Common myeloid progenitor, CD34-positive (primary cell): ENCODE measurements at regions not wholly inside any gene's neighbourhood (a gene's known extent, or its start where the extent isn't known, plus 50 kb on each side); places are given as distances from the start of the nearest gene placed in this dataset.
"Not testable (repeated sequence)": the region's sequence is repeated elsewhere in the genome, so short reads cannot be mapped to it uniquely, and the experiment has no call there.

ENCODE experiments used
- CTCF ChIA-PET: fragments of 350-600 bp; sonication (Branson Sonifier 250); formaldehyde crosslinking; loops from one replicate; lab custom pipeline; 2021; ENCODE audit warnings: antibody characterized with exemption; lab: Charles Lee
- POLR2A ChIA-PET: fragments of 350-600 bp; sonication (Branson Sonifier 250); formaldehyde crosslinking; loops from one replicate; lab custom pipeline; 2021; ENCODE audit warnings: antibody characterized with exemption; lab: Charles Lee
- DNase-seq, 3 donors: peaks; one replicate each; pipeline versions ENCODE4 v3.0.0 to v3.0.0-alpha.2; 2013
- H3K27ac ChIP-seq, 2 experiments: 1 replicate in 1 of 2; 2 replicates in 1 of 2; pipeline ENCODE4 v1.7.0; 2013; ENCODE audit warnings: inconsistent platforms in 2 of 2, low read length in 2 of 2, mild to moderate bottlenecking in 2 of 2, low read depth in 1 of 2, moderate library complexity in 1 of 2; ENCODE audit not compliant: severe bottlenecking in 2 of 2, insufficient read depth in 1 of 2, poor library complexity in 1 of 2
- H3K27me3 ChIP-seq, 5 experiments: replicated peaks in 2 of 5; 1 replicate in 3 of 5; 2 replicates in 2 of 5; pipeline versions ENCODE4 v1.6.1 to v1.7.0; 2013; ENCODE audit warnings: low read length in 4 of 5, mild to moderate bottlenecking in 2 of 5, moderate library complexity in 2 of 5, inconsistent platforms in 1 of 5; ENCODE audit not compliant: insufficient read depth in 5 of 5, control insufficient read depth in 4 of 5
- H3K36me3 ChIP-seq, 4 experiments: 1 replicate in 2 of 4; 2 replicates in 2 of 4; pipeline versions ENCODE4 v1.6.1 to v1.7.0; 2013; ENCODE audit warnings: low read length in 3 of 4, control low read depth in 1 of 4, mild to moderate bottlenecking in 1 of 4; ENCODE audit not compliant: control insufficient read depth in 4 of 4, insufficient read depth in 4 of 4
- H3K4me1 ChIP-seq, 4 experiments: 1 replicate in 3 of 4; 2 replicates in 1 of 4; pipeline versions ENCODE4 v1.6.1 to v1.7.1; 2013; ENCODE audit warnings: low read length in 3 of 4, mild to moderate bottlenecking in 3 of 4, control low read depth in 1 of 4, inconsistent platforms in 1 of 4, moderate library complexity in 1 of 4; ENCODE audit not compliant: control insufficient read depth in 4 of 4, insufficient read depth in 4 of 4; ENCODE audit errors: control extremely low read depth in 1 of 4
- H3K4me3 ChIP-seq, 7 experiments: 1 replicate in 4 of 7; 2 replicates in 3 of 7; pipeline versions ENCODE4 v1.5.1 to v1.7.0; 2013; ENCODE audit warnings: mild to moderate bottlenecking in 7 of 7, low read length in 6 of 7, moderate library complexity in 6 of 7, inconsistent platforms in 2 of 7, low read depth in 2 of 7, control low read depth in 1 of 7; ENCODE audit not compliant: insufficient read depth in 4 of 7, control insufficient read depth in 1 of 7; ENCODE audit errors: extremely low read depth in 1 of 7
- H3K9me3 ChIP-seq, 5 experiments: 1 replicate in 4 of 5; 2 replicates in 1 of 5; pipeline versions ENCODE4 v1.6.1 to v1.7.1; 2013; ENCODE audit warnings: low read length in 4 of 5, mild to moderate bottlenecking in 2 of 5, inconsistent platforms in 1 of 5, low read depth in 1 of 5, moderate library complexity in 1 of 5; ENCODE audit not compliant: control insufficient read depth in 4 of 5, insufficient read depth in 2 of 5; ENCODE audit errors: control extremely low read depth in 1 of 5
- WGBS: methylation state at CpG from one replicate; pipeline ENCODE4 v1.1.5; 2013; ENCODE audit not compliant: insufficient coverage; 5-methylcytosine and 5-hydroxymethylcytosine counted together

GRCh38 chr5:20940786-20941185, 952.8 kb upstream of the CDH18 start:
- H3K4me3 ChIP-seq, H3K27me3 ChIP-seq, H3K4me1 ChIP-seq, H3K9me3 ChIP-seq, DNase-seq, CTCF ChIA-PET, H3K27ac ChIP-seq, H3K36me3 ChIP-seq, POLR2A ChIA-PET: not testable (repeated sequence)
- no CpG with 5 or more reads among the region's 4 CpGs for WGBS

DNA sequence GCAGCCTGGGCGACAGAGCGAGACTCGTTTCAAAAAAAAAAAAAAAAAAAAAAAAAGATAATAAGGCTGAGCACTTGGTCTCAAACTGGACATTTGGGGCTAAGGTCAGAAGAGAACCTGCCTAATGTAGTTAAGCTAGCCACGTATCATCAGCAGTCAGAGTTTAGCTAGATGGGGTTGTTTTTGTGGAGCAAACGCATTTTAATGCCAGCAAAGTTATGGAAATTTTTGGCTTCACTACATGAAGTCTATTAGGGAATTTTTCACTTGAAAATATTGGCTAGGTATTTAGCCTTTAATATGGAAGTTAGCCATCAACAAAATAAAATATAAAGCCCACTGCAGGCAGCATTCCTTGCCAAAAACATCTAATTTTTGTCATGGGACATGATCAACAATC, 902.9 kb upstream of the CDH18 start:
- DNase-seq, H3K36me3 ChIP-seq, CTCF ChIA-PET, H3K9me3 ChIP-seq, H3K27me3 ChIP-seq, H3K27ac ChIP-seq, POLR2A ChIA-PET, H3K4me3 ChIP-seq, H3K4me1 ChIP-seq: not testable (repeated sequence)
- 60% methylated on average over 1 of the region's 5 CpGs for WGBS

DNA sequence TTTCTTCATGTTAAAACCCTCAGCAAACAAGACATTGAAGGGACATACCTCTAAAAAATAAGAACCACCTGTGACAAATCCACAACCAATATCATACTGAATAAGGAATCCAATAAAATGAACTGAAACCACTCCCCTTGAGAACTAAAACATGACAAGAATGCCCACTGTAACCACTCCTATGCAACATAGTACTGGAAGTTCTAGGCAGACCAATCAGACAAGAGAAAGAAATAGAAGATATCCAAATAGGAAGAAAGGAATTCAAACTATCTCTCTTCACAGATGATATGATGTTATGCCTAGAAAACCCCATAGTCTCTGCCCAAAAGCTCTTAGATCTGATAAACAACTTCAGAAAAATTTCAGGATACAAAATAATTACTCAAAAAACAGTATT, 887.7 kb upstream of the CDH18 start:
- DNase-seq, H3K9me3 ChIP-seq, CTCF ChIA-PET, H3K27me3 ChIP-seq, H3K4me3 ChIP-seq, H3K36me3 ChIP-seq, POLR2A ChIA-PET, H3K4me1 ChIP-seq, H3K27ac ChIP-seq: not testable (repeated sequence)

- H3K36me3 ChIP-seq, H3K27me3 ChIP-seq, CTCF ChIA-PET, H3K4me1 ChIP-seq, POLR2A ChIA-PET, DNase-seq, H3K27ac ChIP-seq, H3K9me3 ChIP-seq, H3K4me3 ChIP-seq: not testable (repeated sequence)
- no CpG with 5 or more reads among the region's 3 CpGs for WGBS
These were observed 877.9 kb upstream of the CDH18 start for GRCh38 chr5:20865892-20866291.

GRCh38 chr5:20833081-20833627, 845.2 kb upstream of the CDH18 start:
- no peak overlapping the region for H3K27ac ChIP-seq
- peak in 1 of 3 donors; percentile 5 for DNase-seq
- no peaks in the 10 kb centered on the region for H3K4me1 ChIP-seq
- ChIA-PET CTCF (no interaction called here), POLR2A (no interaction called here)
- H3K27me3 ChIP-seq, result no peaks in the 10 kb centered on the region
- no peak overlapping the region for H3K4me3 ChIP-seq
- 86% methylated on average over 4 of the region's 4 CpGs for WGBS
- H3K9me3 ChIP-seq, result no peaks in the 10 kb centered on the region
- H3K36me3 ChIP-seq, result no peaks in the 10 kb centered on the region

DNA sequence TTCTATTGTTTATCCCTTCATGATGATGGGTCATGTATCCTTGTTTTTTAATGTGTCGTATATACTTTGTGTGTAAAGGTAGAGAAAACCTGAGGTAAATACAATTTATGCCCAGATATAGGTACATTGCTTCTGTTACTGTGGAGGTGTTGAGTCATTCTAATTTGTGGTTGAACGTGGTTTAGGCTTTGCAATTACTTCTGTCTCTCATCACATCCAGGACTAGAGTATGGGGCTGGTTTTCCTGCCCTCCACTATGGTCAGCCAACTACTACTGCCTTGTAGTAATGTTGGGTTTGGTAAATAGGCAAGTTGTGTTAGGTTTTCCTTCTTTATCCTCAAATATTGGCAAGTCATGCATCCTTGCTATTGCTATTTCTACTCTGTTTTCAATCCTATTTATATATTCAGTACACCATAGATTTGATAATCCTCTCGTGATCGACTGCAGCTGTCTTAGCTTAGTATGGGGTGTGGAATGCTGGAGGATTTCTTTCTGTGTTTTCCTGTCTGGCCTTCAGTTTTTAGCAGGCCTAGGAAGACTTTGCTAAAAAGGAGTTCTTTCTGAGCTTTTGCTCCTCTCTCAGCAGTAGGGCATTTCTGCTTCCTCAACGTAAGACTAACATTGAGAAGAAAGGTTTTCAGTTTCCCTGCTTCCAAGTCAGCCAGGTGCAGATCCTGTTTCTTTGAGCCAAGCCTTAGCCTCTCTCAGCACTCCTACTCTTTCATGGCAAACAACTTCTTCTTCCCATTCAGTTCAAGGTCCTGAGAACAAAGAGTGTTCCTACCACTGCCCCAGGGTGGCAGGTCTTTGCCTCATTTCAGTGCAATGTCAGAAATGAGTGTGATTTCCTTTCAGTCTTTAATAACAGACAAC, 844.4 kb upstream of the CDH18 start:
- 98% methylated on average over 2 of the region's 5 CpGs for WGBS
- POLR2A ChIA-PET, result no interaction called here
- no peak overlapping the region for H3K4me3 ChIP-seq

DNA sequence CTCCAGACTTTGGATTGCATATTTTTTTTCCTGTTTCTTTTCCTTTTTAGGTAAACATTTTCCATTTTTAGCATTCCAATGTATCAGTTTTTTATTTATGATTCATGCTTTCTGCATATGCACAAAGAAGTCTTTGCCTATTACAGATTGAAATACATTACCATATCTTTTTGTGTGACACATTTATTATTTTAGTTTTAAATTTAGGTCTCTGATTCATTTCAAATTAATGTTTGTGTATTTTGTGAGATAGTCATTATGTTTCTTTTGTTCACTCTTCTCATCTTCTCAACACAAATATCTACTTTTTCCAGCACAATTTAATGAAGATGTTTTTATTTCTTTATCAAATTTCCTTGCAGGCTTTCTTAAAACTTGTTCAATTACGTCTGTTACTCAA, 838.0 kb upstream of the CDH18 start:
- H3K27me3 ChIP-seq, H3K27ac ChIP-seq, POLR2A ChIA-PET, H3K4me3 ChIP-seq, CTCF ChIA-PET, H3K9me3 ChIP-seq, DNase-seq, H3K4me1 ChIP-seq, H3K36me3 ChIP-seq: not testable (repeated sequence)
- no CpG with 5 or more reads among the region's 1 CpG for WGBS

More for the DNA sequence above, 844.4 kb upstream of the CDH18 start:
- Histone ChIP-seq H3K36me3 (no peaks in the 10 kb centered on the region), H3K27ac (no peak overlapping the region), H3K27me3 (no peaks in the 10 kb centered on the region), H3K9me3 (no peaks in the 10 kb centered on the region), H3K4me1 (no peaks in the 10 kb centered on the region)
- CTCF ChIA-PET, result no interaction called here
- no peak for DNase-seq
